ENCODE measurements at regions not wholly inside any gene's neighbourhood (a gene's known extent, or its start where the extent isn't known, plus 50 kb on each side); places are given as distances from the start of the nearest gene placed in this dataset.
"Not testable (repeated sequence)": the region's sequence is repeated elsewhere in the genome, so short reads cannot be mapped to it uniquely, and the experiment has no call there.

- TF ChIP-seq, protein P1, sequence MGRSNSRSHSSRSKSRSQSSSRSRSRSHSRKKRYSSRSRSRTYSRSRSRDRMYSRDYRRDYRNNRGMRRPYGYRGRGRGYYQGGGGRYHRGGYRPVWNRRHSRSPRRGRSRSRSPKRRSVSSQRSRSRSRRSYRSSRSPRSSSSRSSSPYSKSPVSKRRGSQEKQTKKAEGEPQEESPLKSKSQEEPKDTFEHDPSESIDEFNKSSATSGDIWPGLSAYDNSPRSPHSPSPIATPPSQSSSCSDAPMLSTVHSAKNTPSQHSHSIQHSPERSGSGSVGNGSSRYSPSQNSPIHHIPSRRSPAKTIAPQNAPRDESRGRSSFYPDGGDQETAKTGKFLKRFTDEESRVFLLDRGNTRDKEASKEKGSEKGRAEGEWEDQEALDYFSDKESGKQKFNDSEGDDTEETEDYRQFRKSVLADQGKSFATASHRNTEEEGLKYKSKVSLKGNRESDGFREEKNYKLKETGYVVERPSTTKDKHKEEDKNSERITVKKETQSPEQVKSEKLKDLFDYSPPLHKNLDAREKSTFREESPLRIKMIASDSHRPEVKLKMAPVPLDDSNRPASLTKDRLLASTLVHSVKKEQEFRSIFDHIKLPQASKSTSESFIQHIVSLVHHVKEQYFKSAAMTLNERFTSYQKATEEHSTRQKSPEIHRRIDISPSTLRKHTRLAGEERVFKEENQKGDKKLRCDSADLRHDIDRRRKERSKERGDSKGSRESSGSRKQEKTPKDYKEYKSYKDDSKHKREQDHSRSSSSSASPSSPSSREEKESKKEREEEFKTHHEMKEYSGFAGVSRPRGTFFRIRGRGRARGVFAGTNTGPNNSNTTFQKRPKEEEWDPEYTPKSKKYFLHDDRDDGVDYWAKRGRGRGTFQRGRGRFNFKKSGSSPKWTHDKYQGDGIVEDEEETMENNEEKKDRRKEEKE (IDR thresholded peaks at IDR 0.05): not testable (repeated sequence)
- not testable (repeated sequence) for TF ChIP-seq CTCF (IDR thresholded peaks at IDR 0.05 in 2 of 3, conservative IDR thresholded peaks at IDR 0.05 in 1 of 3; ENCODE audit: control insufficient read depth in 2 of 3, extremely low read depth in 1 of 3, insufficient read depth in 1 of 3, low read depth in 3 of 3, low read length in 3 of 3); RFX5 (IDR thresholded peaks at IDR 0.05; ENCODE audit: low read depth, low read length); REST (IDR thresholded peaks at IDR 0.05; ENCODE audit: low read depth, low read length); TCF12 (IDR thresholded peaks at IDR 0.05; ENCODE audit: low read depth, low read length)
- TF ChIP-seq, protein P2, sequence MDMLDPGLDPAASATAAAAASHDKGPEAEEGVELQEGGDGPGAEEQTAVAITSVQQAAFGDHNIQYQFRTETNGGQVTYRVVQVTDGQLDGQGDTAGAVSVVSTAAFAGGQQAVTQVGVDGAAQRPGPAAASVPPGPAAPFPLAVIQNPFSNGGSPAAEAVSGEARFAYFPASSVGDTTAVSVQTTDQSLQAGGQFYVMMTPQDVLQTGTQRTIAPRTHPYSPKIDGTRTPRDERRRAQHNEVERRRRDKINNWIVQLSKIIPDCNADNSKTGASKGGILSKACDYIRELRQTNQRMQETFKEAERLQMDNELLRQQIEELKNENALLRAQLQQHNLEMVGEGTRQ (IDR thresholded peaks at IDR 0.05; ENCODE audit: borderline replicate concordance, low read depth, low read length): not testable (repeated sequence)
Observed at GRCh38 chr22:10662818-10663217, 4865.2 kb upstream of the OR11H1 start.

Measured in GM12878 (cell line).